Activated CD4-positive, alpha-beta T cell treated with anti-CD3 and anti-CD28 coated beads, Interleukin-2, amount 50 U/mL, for 24 hours (primary cell): ENCODE measurements at regions not wholly inside any gene's neighbourhood (a gene's known extent, or its start where the extent isn't known, plus 50 kb on each side); places are given as distances from the start of the nearest gene placed in this dataset.

Source experiments
- DNase-seq, 2 donors: peaks; one replicate each; pipeline ENCODE4 v3.0.0-alpha.2; 2020; ENCODE audit warnings: low read depth in 1 of 2, low spot score in 1 of 2

DNA sequence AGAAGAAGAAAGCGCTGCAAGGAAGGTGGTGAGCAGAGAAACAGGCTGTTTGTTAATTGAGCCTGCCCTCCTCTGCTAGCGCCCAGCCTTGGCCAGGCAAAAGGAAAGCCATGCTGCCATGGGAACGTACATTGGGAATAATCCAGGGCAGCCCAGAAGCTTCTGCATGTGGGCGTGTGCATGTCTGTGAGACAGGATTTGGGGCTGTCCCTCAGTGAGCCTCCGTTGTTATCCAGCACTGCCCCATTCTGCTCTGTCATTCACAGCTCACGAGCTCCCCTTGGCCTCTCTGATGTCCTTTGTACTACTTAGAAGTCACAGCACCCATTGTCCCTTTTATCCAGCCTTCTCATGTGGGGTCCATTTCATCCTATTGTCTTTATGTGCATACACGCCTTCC is 239.1 kb upstream of the ROPN1 start:
- DNase-seq, result no peak

DNA sequence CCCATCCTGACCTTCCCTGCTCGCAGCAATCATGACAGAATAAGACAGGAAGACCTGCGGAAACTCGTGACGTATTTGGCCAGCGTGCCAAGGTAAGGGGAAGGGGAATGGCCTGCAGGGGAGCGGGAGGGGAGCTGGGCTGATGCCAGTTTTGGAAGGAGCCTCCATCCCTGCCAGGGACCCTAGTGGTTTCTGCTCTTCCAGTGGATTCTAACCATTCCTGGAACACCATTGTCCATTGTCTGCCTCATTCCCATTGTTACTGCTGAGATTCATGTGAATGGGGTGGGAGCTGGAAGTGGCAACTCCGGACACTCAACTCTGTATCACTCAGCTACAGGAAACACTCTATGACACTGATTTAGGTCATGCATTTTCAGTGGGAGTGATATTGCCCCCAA is 242.9 kb upstream of the ROPN1 start:
- DNase-seq, result no peak

GRCh38 chr3:124235446-124235845 is 243.5 kb upstream of the ROPN1 start:
- no peak for DNase-seq

DNA sequence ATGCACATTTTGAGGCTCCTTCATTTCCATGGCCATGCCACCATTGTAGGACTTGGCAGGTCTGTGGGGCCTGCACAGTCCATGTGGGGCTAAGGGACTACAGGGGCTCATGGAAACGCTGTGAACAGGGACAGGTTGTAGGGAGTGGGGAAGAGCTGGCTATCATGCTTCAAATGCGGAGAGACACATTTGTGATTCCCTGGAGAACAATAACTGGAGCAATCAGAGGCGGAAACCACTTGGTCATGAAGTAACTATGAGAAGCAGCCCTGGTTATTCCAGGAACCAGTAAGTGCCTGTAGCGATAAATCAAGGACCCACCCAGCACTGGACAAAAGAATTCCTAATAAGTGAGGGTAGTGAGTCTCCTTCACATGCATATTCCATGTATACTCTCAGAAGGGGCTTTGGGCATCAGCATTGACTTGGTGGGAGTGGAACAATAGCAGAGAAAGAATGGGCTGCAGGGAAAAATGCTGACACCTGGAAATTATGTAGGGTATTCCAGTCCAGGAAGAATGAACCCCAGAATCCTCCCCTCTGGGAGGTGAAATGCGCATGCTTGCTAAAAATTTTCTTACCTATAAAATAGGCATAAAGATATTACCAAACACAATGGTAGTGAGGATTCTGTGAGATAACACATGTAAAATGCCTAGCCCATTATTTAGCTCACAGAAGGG is 251.4 kb upstream of the ROPN1 start:
- DNase-seq, result no peak

GRCh38 chr3:124246376-124246775 is 254.5 kb upstream of the ROPN1 start:
- no peak for DNase-seq

GRCh38 chr3:124246949-124247348 is 255.0 kb upstream of the ROPN1 start:
- DNase-seq, result no peak

DNA sequence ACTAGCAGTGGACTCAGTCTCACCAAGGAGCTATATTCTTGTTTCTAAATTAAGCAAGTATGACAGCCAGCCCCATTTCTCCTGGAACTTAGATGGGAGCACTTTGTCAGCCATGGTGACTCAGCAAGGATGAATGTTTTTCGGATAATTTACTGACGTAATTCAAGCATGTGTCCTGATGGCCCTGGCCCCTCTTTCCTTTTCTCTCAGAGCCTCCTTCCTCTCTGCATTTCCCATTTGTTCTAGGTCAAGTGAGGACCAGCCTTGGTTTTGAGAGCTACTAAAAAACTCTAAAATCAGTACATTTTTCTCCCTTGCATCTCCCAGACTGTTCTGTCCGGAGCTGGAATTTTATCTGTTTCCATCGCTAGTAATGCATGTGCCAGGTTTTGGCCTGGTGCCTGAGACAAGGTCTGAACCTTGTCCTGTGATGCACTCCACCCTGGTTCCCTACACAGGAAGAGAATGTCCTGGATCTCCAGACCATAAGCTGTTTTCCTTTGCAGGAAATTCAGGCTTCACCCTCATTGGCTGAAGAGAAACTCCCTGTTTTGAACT is 256.6 kb upstream of the ROPN1 start:
- no peak for DNase-seq

DNA sequence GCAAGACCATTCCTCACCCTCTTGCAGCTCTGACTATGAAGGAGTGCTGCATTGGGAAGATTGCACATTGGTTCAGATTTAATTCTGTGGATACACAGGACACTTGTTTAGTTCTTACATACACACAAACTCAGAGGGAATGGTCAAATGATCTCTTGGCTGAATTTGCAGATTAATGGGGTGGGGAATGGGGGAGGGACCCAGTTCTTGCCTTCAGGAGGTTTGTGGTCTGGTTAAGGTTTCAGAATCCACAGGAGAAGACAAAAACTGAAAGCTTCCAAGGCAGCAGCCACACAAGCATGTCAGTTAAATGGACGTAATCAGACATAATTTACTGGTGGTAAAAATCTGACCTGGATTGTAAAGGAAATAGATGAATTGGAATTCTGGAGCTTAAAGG is 257.1 kb upstream of the ROPN1 start:
- no peak for DNase-seq

GRCh38 chr3:124250053-124250452 is 258.1 kb upstream of the ROPN1 start:
- DNase-seq, result no peak

DNA sequence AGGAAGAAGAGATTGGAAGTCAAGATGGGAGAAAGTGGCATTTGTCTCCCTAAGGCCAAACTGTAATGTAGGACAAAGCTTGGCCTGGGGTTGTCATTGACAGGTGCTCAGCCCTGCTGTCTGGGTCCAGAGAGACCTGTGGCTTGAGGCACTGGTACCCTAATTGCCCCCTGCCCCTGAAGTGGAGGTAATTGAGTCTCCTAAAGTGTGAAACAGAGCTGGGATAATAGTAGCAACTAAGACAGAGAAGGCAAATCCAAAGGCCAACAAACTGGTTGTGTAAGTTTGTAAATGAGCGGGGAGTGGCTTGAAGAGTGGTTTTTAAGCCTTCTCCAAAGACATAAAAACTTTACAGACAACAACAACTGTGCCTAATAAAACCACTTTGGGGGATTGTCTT is 264.2 kb upstream of the ROPN1 start:
- DNase-seq, result no peak

DNA sequence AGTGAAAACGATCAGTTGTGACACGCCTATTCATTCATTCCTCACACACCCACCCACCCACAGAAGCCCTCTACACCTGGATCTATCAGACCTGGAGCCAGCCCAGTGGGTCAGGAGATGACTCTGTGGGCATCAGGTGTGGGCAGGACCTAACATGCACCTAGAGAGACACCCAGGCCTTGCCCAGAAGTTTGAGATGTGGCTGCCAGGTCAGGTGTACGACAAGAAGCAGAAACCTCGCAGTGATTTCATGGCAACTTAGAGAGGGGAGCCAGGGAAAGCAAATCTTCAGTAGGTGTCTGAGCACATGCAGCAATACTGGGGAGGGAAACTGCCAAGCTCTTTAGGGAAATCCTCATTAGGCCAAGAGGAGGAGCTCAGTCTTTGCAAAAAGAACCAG is 264.7 kb upstream of the ROPN1 start:
- no peak for DNase-seq

GRCh38 chr3:124257336-124257864 is 265.5 kb upstream of the ROPN1 start:
- DNase-seq, result no peak

- no peak for DNase-seq
Observed at GRCh38 chr3:124258057-124258500, 266.2 kb upstream of the ROPN1 start.

DNA sequence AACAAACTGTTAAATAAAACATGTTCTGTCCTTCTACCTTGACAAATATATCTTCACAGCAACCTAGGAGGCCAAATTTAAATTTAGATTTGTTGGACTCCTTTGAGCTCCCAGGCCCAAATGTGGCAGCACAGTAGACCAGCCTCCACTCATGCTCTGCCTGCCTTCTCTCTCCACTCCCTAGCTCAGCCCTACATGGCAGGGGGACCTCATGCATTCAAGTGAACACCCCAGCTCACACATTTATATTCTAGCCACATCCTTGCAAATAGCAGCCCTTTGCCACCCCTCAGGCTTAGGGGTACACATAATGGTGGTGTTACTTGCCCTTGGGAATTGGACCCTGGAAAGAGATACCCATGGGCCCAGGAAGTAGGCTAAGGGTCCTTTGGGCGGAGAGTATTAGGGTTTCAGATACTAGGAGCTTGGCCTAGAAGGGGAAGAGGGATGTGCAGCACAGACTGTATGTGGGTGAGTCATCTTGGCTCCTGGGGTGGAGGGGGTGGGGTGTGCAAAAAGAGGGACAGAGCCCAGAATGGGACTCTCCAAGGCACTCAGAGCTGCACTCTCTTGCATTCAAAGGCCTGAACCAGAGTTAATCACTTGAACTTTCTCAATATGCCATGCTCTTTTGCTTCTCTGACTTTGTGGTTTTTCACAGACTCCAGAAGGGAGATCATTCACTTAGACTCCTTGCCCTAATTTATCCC is 268.4 kb upstream of the ROPN1 start:
- no peak for DNase-seq

DNA sequence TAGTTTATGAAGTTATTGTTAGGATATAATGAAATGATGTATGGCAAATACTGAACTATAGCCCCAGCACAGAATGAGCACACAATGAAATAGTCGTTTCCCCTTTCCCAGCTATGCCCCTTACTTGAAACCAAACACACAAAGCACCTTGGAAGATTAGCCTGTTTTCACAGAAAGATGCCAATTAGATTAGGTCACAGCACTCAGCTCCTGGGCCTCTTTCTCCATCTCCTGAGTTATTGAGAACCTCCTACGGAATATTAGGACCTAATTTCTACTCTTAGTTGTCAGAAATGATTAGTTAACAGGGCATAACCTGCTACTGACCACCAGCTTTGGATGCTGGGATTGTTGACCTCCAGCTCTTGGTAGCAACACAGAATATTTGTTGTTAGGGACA is 269.4 kb upstream of the ROPN1 start:
- no peak for DNase-seq

- DNase-seq, result no peak
Observed at GRCh38 chr3:124263168-124263567, 271.2 kb upstream of the ROPN1 start.

DNA sequence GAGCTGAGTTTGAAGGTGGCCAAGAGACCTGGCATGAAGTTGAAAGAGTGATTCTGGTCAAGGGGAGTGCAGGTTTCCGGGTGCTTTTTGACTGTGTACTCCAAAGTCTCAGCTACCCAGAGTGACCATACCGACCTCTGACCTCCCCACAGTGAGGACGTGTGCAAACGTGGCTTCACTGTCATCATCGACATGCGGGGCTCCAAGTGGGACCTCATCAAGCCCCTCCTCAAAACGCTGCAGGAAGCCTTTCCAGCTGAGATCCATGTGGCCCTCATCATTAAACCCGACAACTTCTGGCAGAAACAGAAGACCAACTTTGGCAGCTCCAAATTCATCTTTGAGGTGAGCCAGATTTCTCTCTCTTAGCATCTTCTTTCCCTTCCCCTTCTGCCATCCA is 272.4 kb upstream of the ROPN1 start:
- DNase-seq, result no peak

GRCh38 chr3:124266487-124266886 is 274.6 kb upstream of the ROPN1 start:
- DNase-seq, result no peak

DNA sequence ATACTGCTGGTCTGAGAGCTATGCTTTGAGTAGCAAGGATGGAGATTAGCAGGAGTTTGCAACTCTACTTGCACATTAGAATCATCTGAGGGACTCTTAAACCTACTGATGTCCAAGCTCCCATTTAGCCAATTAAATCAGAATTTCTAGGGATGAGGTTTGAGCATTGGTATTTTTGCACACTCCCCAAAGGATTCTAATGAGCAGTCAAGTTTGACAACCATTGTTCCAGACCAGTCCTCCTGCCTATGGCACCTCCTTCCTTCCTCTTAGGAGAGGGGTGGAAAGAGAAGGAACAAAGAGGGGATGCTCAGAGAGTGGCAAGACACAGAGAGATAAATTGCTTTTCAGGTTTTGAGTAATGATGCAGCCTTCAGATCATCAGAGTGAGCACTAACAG is 275.5 kb upstream of the ROPN1 start:
- DNase-seq, result no peak

DNA sequence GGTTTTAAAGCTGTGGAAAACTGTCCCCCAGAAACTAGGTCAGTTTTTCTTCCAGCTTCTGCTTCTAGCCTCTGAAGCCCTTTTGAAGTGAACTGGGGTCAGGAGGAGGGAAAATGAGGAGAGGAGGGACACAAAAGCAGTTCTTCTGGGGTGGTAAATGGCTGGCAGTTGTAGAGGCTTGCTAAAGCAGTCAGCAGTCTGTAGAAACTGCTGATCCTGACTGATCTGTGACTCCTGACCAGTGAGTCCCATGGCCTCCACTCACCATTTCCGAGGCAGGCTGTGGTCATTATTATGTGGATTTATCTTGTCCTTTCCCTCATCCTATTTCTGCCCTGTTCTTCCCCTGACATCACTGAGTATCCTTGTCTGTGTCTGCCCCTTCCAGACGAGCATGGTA is 276.4 kb upstream of the ROPN1 start:
- DNase-seq, result no peak

DNA sequence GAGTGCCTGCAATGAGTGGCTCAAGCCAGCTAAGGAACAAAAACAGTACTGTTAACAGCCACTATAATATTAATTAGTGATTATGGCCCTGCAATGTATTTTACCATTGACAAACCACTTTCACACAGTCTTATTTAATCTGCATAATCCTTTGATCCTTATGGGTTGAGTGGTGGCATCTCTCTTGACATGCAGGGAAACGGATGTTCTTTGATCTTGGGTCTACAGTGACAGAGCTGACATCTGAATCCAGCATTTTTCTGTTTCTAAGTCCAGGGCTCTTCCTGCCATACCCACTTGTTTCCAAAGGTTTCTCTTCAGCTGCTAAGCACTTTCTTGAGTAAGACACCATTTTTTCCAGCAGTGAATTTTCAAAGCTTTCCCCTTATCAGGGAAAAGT is 277.7 kb upstream of the ROPN1 start:
- DNase-seq, result no peak

- no peak for DNase-seq
Observed at GRCh38 chr3:124272605-124273151, 280.8 kb upstream of the ROPN1 start.
